ENCODE measurements at regions not wholly inside any gene's neighbourhood (a gene's known extent, or its start where the extent isn't known, plus 50 kb on each side); places are given as distances from the start of the nearest gene placed in this dataset.

DNA sequence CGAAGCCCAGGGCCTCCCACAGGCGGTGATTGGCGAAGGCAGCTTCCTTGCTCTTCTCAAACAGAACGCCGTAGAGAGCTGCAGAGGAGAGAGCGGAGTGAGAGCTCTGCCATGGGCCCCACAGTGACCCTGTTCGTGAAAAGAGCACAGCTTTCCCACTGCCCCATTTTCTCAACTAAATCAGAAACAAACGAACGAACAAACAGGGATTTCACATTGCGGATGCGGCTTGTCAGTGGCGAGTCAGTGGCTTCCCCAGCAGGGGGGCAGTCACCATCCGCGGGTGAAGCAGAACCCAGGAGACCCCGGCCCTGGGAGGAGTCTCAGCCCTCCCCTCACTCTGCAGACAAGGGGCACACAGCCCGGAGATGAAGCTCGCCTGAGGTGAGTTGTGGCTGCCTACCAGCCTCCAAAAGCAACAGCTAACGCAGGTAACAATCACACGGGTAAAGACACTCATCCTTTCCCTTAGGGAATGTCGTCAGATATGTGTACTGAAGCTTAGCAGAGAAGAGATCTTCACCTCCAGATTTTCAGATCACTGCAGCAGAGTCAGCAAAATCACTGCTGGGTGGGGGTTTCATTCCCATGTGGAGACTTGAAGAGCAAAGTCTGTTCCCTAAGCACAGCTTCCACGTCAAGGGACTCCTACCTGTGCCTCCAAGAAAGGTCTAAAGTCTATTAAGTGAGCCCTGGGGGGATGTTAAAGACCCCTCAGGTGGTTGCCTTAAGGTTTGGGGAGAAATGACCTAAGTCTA lies 51.2 kb upstream of the GPR31 start:
- TF ChIP-seq, protein P1, sequence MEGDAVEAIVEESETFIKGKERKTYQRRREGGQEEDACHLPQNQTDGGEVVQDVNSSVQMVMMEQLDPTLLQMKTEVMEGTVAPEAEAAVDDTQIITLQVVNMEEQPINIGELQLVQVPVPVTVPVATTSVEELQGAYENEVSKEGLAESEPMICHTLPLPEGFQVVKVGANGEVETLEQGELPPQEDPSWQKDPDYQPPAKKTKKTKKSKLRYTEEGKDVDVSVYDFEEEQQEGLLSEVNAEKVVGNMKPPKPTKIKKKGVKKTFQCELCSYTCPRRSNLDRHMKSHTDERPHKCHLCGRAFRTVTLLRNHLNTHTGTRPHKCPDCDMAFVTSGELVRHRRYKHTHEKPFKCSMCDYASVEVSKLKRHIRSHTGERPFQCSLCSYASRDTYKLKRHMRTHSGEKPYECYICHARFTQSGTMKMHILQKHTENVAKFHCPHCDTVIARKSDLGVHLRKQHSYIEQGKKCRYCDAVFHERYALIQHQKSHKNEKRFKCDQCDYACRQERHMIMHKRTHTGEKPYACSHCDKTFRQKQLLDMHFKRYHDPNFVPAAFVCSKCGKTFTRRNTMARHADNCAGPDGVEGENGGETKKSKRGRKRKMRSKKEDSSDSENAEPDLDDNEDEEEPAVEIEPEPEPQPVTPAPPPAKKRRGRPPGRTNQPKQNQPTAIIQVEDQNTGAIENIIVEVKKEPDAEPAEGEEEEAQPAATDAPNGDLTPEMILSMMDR (IDR thresholded peaks at IDR 0.05; ENCODE audit: low read depth, low read length), result no peak
- H3K9me3 ChIP-seq (ENCODE audit: severe bottlenecking), result no peaks in the 10 kb centered on the region
- H3K4me3 ChIP-seq (ENCODE audit: low read depth, low read length), result no peak overlapping the region
- no peak for DNase-seq
- no peaks in the 10 kb centered on the region for H3K27me3 ChIP-seq (ENCODE audit: insufficient read depth, low read depth, severe bottlenecking)
- no peak overlapping the region for H3K27ac ChIP-seq
- H3K36me3 ChIP-seq, result no peaks in the 10 kb centered on the region

DNA sequence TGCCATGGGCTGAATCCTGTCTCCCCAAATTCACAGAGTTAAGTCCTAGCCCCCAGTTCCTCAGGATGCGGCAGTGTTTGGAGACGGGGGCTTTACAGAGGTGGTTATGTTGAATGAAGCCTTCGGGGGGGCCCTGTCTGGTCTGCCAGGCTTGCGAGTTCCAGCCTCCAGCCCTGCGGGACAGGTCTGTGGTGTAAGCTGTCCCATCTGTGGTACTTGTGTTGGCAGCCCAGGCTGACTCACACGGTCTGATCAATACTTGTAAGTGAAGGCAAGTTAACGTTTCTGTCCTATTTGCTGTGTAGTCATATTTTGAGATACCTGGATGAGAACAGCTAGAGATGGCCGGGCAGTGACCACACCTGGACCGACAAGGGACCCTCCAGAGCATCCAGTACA lies 51.8 kb upstream of the GPR31 start:
- DNase-seq, result no peak
- TF ChIP-seq, protein P1 (IDR thresholded peaks at IDR 0.05; ENCODE audit: low read depth, low read length), result no peak
- Histone ChIP-seq H3K9me3 (ENCODE audit: severe bottlenecking) (no peaks in the 10 kb centered on the region), H3K27ac (no peak overlapping the region), H3K27me3 (ENCODE audit: insufficient read depth, low read depth, severe bottlenecking) (no peaks in the 10 kb centered on the region), H3K36me3 (no peaks in the 10 kb centered on the region), H3K4me3 (ENCODE audit: low read depth, low read length) (no peak overlapping the region)

DNA sequence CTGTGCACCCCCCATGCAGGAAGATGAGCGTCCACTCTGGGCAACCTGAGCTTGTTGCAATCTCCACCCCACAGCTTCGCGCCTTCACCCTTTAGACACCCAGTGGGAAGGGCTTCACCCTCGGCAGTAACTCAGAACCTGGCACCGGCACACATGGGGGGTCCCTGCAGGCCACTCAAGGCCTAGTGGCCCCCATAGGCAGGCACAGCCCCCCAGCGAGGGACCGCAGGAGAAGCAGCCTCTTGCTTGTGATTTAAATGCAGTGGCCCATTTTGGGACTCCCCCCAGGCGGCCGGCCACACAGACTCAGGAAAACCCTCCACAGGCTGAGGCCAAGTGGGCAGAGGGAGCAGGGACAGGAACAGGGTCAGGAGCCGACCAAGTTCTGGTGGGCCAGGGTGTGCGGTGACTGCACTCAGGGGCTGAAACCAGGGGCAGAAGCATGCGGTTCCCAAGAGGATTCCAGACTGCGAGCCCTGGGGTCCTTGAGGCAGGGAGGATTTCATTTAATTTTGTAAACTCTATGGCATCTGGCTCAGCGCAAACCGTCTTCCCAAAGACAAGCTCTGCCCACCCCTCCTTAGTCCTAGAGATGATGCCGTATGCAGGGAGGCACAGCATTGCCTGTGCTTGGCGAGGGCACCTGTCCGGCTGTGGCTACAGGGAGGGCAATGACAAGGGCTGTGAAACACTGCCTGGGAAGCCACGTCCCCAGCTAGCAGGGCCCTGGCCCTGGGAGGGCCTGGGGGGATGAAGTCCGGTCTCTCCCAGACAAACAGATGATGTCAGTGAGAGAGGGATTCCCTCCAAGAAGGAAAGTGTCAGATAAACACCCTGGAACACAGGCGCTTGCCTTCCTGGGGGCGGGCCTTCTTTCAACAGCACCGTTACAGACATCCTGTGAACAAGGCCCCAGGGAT lies 52.9 kb upstream of the GPR31 start:
- DNase-seq, result no peak
- H3K36me3 ChIP-seq, result no peaks in the 10 kb centered on the region
- TF ChIP-seq, protein P1 (IDR thresholded peaks at IDR 0.05; ENCODE audit: low read depth, low read length), result no peak

DNA sequence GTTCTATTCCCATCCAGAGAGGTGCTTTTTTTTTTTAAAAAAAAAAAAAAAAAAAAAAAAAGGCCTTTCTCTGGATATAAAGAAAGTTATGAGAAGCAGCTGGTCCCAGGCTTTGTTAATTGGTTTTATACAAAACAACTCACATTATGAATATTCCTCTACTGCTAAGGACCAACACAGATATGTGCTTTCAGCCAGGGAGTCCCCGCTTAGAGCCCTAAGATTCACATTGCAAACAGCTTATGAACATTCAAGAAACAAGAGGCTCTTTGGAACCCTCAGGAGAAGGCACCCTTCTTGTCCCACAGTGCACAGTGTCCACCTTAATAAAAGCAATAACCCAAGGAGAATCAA lies 53.5 kb upstream of the GPR31 start:
- H3K27me3 ChIP-seq (ENCODE audit: insufficient read depth, low read depth, severe bottlenecking), result no peaks in the 10 kb centered on the region
- no peak overlapping the region for H3K27ac ChIP-seq
- no peaks in the 10 kb centered on the region for H3K36me3 ChIP-seq
- no peaks in the 10 kb centered on the region for H3K9me3 ChIP-seq (ENCODE audit: severe bottlenecking)
- TF ChIP-seq, protein P1 (IDR thresholded peaks at IDR 0.05; ENCODE audit: low read depth, low read length), result no peak
- no peak for DNase-seq
- H3K4me3 ChIP-seq (ENCODE audit: low read depth, low read length), result no peak overlapping the region

More for the DNA sequence above, 52.9 kb upstream of the GPR31 start:
- Histone ChIP-seq H3K27ac (no peak overlapping the region), H3K4me3 (ENCODE audit: low read depth, low read length) (no peak overlapping the region), H3K27me3 (ENCODE audit: insufficient read depth, low read depth, severe bottlenecking) (no peaks in the 10 kb centered on the region), H3K9me3 (ENCODE audit: severe bottlenecking) (no peaks in the 10 kb centered on the region)

DNA sequence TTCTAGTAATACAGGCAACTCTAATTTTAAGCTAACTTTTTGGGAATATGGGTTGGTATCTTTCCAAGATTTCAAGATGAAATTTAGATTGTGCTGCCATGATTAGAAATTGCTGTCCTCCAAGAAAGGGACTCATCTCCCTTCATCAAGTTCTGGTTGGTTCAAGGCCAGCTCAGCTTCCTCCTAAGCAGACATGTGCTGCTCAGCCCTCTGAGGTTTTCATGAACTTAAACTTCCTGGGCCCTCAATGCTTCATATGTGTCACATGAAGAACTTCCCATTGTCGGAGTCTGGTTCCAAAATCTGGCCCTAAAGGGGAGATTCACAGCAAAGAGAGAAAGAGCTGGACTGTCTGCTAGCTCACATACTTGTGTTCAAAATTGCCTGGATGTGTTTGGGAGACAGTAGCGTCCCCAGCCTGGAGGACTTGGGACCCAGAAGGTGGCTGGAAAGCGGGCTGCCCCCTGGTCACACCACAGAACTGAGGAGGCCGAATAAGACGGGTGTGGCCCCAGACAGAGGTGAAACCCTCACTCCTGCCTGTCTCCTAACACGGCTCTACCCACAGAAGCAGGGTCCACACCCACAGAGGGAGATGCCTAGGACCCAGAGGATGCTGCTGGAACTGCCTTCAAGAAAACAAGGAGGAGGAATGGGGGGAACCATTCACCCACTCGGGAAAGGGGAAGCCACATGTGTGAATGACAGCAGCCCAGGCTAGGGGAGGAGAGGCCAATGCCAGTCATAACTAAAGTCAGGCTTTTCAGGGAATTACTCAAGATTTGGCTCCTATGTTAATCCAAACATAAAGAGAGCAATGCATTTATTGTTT lies 54.3 kb upstream of the GPR31 start:
- TF ChIP-seq, protein P1 (IDR thresholded peaks at IDR 0.05; ENCODE audit: low read depth, low read length), result no peak

More for the DNA sequence above, 54.3 kb upstream of the GPR31 start:
- H3K36me3 ChIP-seq, result no peaks in the 10 kb centered on the region
- H3K27ac ChIP-seq, result no peak overlapping the region
- no peak for DNase-seq
- no peaks in the 10 kb centered on the region for H3K9me3 ChIP-seq (ENCODE audit: severe bottlenecking)
- H3K27me3 ChIP-seq (ENCODE audit: insufficient read depth, low read depth, severe bottlenecking), result no peaks in the 10 kb centered on the region
- H3K4me3 ChIP-seq (ENCODE audit: low read depth, low read length), result no peak overlapping the region
